ENCODE measurements at regions not wholly inside any gene's neighbourhood (a gene's known extent, or its start where the extent isn't known, plus 50 kb on each side); places are given as distances from the start of the nearest gene placed in this dataset.

DNA sequence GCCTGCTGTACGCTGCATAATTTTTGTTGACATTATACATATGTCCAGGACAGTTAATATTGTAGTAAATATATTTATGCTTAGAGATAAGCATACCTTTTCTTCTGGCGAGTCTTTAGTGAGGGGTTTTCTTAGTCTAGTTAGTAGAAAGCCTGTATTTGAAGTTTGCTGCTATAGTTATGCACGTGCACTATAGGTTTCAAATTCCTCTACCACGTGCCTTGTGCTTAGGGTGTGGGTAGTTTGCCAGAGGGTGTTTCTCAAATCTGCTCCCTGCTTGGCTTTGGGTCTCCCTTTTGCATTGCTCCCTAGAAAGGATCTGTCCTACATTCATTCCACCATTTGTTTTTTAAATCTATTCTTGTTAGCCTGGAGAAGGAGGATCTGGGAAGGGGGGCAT lies 181.4 kb upstream of the UFL1 start (continued):
- no peak for TF ChIP-seq ZNF777 (tag by site-specific recombination; IDR thresholded peaks at IDR 0.05; ENCODE audit: borderline replicate concordance)
- no peak for TF ChIP-seq BCL11B (tag by site-specific recombination; IDR thresholded peaks at IDR 0.05; ENCODE audit: low read depth)
- no peak for TF ChIP-seq ZNF416 (tag by site-specific recombination; IDR thresholded peaks at IDR 0.05)

DNA sequence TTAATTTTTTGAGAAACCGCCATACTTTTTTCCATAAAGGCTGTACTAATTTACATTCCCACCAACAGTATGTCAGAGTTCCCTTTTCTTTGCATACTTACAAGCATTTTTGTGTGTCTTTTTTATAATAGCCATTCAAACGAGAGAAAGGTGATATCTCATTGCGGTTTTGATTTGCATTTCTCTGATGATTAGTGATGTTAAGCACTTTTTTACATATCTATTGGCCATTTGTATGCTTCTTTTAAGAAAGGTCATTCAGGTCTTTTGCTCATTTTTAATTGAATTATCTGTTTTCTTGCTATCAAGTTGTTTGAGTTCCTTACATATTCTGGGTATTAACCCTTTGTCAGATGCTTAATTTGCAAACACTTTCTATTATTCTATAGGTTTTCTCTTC lies 176.1 kb upstream of the UFL1 start:
- ChIA-PET POLR2A (no interaction called here), CTCF (no interaction called here)
- H3K36me3 ChIP-seq (ENCODE audit: control insufficient read depth in 2 of 2, insufficient read depth in 1 of 2, low read length in 2 of 2): no peaks in the 10 kb centered on the region
- no peaks in the 10 kb centered on the region for H3K9me3 ChIP-seq (ENCODE audit: control insufficient read depth, insufficient read depth, low read depth, low read length)
- H3K4me1 ChIP-seq (ENCODE audit: control insufficient read depth, insufficient read depth, low read length): no peaks in the 10 kb centered on the region
- TF ChIP-seq ZNF350 (tag by site-specific recombination; IDR thresholded peaks at IDR 0.05) (no peak), ZNF664 (tag by site-specific recombination; IDR thresholded peaks at IDR 0.05) (no peak), ZNF335 (tag by site-specific recombination; conservative IDR thresholded peaks at IDR 0.05) (no peak), SCRT1 (tag by site-specific recombination; IDR thresholded peaks at IDR 0.05; ENCODE audit: borderline replicate concordance) (no peak), ZNF473 (tag by site-specific recombination; IDR thresholded peaks at IDR 0.05) (no peak), ZNF596 (tag by site-specific recombination; IDR thresholded peaks at IDR 0.05) (no peak), ZNF132 (tag by site-specific recombination; IDR thresholded peaks at IDR 0.05; ENCODE audit: borderline replicate concordance) (no peak), ZNF791 (tag by site-specific recombination; IDR thresholded peaks at IDR 0.05) (no peak)
- TF ChIP-seq, protein P1, sequence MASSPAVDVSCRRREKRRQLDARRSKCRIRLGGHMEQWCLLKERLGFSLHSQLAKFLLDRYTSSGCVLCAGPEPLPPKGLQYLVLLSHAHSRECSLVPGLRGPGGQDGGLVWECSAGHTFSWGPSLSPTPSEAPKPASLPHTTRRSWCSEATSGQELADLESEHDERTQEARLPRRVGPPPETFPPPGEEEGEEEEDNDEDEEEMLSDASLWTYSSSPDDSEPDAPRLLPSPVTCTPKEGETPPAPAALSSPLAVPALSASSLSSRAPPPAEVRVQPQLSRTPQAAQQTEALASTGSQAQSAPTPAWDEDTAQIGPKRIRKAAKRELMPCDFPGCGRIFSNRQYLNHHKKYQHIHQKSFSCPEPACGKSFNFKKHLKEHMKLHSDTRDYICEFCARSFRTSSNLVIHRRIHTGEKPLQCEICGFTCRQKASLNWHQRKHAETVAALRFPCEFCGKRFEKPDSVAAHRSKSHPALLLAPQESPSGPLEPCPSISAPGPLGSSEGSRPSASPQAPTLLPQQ (tag by site-specific recombination; IDR thresholded peaks at IDR 0.05): no peak
- TF ChIP-seq, protein P2, sequence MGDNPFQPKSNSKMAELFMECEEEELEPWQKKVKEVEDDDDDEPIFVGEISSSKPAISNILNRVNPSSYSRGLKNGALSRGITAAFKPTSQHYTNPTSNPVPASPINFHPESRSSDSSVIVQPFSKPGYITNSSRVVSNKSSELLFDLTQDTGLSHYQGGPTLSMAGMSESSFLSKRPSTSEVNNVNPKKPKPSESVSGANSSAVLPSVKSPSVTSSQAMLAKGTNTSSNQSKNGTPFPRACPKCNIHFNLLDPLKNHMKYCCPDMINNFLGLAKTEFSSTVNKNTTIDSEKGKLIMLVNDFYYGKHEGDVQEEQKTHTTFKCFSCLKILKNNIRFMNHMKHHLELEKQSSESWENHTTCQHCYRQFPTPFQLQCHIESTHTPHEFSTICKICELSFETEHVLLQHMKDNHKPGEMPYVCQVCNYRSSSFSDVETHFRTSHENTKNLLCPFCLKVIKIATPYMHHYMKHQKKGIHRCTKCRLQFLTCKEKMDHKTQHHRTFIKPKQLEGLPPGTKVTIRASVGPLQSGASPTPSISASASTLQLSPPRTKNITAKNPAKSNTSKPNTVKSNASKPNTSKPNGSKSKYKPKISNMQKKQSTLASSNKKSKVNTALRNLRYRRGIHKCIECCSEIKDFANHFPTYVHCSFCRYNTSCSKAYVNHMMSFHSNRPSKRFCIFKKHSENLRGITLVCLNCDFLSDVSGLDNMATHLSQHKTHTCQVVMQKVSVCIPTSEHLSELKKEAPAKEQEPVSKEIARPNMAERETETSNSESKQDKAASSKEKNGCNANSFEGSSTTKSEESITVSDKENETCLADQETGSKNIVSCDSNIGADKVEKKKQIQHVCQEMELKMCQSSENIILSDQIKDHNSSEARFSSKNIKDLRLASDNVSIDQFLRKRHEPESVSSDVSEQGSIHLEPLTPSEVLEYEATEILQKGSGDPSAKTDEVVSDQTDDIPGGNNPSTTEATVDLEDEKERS (tag by site-specific recombination; IDR thresholded peaks at IDR 0.05): no peak
- TF ChIP-seq, protein P3, sequence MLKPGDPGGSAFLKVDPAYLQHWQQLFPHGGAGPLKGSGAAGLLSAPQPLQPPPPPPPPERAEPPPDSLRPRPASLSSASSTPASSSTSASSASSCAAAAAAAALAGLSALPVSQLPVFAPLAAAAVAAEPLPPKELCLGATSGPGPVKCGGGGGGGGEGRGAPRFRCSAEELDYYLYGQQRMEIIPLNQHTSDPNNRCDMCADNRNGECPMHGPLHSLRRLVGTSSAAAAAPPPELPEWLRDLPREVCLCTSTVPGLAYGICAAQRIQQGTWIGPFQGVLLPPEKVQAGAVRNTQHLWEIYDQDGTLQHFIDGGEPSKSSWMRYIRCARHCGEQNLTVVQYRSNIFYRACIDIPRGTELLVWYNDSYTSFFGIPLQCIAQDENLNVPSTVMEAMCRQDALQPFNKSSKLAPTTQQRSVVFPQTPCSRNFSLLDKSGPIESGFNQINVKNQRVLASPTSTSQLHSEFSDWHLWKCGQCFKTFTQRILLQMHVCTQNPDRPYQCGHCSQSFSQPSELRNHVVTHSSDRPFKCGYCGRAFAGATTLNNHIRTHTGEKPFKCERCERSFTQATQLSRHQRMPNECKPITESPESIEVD (tag by site-specific recombination; IDR thresholded peaks at IDR 0.05): no peak
- TF ChIP-seq, protein P4, sequence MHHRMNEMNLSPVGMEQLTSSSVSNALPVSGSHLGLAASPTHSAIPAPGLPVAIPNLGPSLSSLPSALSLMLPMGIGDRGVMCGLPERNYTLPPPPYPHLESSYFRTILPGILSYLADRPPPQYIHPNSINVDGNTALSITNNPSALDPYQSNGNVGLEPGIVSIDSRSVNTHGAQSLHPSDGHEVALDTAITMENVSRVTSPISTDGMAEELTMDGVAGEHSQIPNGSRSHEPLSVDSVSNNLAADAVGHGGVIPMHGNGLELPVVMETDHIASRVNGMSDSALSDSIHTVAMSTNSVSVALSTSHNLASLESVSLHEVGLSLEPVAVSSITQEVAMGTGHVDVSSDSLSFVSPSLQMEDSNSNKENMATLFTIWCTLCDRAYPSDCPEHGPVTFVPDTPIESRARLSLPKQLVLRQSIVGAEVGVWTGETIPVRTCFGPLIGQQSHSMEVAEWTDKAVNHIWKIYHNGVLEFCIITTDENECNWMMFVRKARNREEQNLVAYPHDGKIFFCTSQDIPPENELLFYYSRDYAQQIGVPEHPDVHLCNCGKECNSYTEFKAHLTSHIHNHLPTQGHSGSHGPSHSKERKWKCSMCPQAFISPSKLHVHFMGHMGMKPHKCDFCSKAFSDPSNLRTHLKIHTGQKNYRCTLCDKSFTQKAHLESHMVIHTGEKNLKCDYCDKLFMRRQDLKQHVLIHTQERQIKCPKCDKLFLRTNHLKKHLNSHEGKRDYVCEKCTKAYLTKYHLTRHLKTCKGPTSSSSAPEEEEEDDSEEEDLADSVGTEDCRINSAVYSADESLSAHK (tag by site-specific recombination; IDR thresholded peaks at IDR 0.05): no peak
- H3K4me3 ChIP-seq (ENCODE audit: low read depth, low read length): no peak overlapping the region
- H3K27ac ChIP-seq (ENCODE audit: extremely low read depth, low read depth, low read length): no peak overlapping the region

DNA sequence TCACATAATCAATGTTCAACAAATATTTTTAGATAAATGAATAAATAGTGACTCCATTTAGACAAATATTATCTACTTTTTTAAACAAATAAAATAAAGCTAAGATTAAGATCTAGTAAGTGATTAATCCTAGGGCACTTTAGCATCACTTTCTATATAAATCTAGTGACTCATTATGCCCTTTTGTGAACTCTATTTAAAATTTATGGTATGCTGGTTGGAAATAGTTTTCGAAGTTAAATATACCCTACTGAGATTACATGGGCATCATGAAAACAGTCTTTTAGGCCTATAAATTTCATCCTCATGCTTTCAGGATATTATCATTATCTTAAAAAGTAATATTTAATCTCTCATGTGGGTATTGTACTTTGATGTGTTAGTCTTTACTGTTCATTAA lies 140.4 kb upstream of the UFL1 start:
- ChIA-PET CTCF (no interaction called here), POLR2A (no interaction called here)

More for the DNA sequence above, 140.4 kb upstream of the UFL1 start:
- Histone ChIP-seq H3K27ac (ENCODE audit: extremely low read depth, low read depth, low read length) (no peak overlapping the region), H3K36me3 (ENCODE audit: control insufficient read depth in 2 of 2, insufficient read depth in 1 of 2, low read length in 2 of 2) (no peaks in the 10 kb centered on the region), H3K4me1 (ENCODE audit: control insufficient read depth, insufficient read depth, low read length) (no peaks in the 10 kb centered on the region), H3K9me3 (ENCODE audit: control insufficient read depth, insufficient read depth, low read depth, low read length) (no peaks in the 10 kb centered on the region), H3K4me3 (ENCODE audit: low read depth, low read length) (no peak overlapping the region)
- no peak for TF ChIP-seq KLF1 (tag by site-specific recombination; IDR thresholded peaks at IDR 0.05)

Data from HEK293 (cell line).